Umbilical cord (tissue), 1 donor: ENCODE measurements at regions not wholly inside any gene's neighbourhood (a gene's known extent, or its start where the extent isn't known, plus 50 kb on each side); places are given as distances from the start of the nearest gene placed in this dataset.
A peak's percentile ranks its signal among the peaks of the same experiment; 100 is the strongest.
"Not testable (repeated sequence)": the region's sequence is repeated elsewhere in the genome, so short reads cannot be mapped to it uniquely, and the experiment has no call there.

Source experiments
- DNase-seq: peaks from one replicate; pipeline ENCODE4 v3.0.0-alpha.2; 2015; ENCODE audit warnings: low spot score

DNA sequence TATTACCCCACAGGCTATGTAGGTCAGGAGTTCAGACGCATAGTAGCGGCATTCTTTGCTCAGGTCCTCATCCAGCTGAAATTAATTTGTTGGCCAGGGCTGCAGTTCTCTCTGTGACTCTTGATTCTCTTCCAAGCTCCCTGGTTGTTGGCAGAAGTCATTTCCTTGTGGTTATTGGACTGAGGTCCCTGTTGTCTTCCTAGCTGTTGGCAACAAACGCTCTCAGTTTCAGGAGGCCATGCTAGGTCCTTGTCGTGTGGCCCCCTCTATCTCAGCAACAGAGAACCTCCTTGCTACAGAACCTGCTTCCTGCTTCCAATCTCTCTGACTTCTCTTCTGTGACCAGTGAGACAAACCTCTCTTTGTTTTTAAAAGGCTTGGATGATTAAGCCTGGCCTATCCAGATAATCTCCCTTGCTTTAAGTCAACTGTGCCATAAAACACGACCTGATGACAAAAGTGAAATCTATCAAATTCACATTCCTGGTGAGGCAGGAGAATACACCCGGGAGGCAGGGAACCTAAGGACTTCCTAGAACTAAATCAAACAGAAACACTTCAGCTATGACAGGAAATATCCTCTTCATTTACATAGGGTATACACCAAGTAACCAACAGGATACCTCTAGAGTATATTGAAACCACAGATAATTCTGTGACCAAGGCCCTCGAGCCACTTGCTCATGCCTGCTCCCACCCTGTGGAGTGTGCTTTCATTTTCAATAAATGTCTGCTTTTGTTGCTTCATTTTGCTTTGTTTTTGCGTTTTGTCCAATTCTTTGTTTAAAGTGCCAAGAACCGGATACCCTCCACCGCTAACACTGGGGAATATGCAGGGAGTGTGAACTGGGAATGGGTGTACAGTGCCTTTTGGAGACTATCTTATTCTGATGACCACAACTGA lies 196.0 kb downstream of the BTBD3 start:
- DNase-seq: peak; percentile 26

DNA sequence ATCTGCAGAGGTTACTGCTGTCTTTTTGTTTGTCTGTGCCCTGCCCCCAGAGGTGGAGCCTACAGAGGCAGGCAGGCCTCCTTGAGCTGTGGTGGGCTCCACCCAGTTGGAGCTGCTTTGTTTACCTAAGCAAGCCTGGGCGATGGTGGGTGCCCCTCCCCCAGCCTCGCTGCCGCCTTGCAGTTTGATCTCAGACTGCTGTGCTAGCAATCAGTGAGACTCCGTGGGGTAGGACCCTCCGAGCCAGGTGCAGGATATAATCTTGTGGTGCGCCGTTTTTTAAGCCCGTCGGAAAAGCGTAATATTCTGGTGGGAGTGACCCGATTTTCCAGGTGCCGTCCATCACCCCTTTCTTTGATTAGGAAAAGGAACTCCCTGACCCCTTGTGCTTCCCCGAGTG lies 211.4 kb downstream of the BTBD3 start:
- not testable (repeated sequence) for DNase-seq

- not testable (repeated sequence) for DNase-seq
Observed at GRCh38 chr20:12129532-12129931, 211.8 kb downstream of the BTBD3 start.

DNA sequence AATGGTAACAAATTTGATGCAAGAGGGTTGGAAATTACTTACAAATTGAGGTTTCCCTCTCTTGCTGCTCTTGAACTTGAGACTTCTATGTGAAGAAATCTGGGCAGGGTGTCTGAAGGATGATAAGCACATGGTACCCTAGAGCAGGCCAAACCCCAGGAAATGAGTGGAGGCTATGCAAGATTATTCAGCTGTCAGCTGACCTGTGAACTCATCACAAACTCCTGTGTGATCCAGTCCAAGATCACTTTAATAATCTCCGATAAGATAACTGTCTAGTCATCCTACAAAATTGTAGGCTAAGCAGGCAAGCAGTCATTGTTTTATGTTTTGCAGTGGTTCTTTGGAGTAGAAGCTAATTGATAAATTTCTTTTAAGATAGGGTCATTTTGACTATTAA lies 213.1 kb downstream of the BTBD3 start:
- DNase-seq: peak; percentile 2

GRCh38 chr20:12133553-12133952 lies 215.9 kb downstream of the BTBD3 start:
- no peak for DNase-seq

GRCh38 chr20:12145951-12146350 lies 228.3 kb downstream of the BTBD3 start:
- DNase-seq: not testable (repeated sequence)

- no peak for DNase-seq
Observed at GRCh38 chr20:12152996-12153395, 235.3 kb downstream of the BTBD3 start.

- DNase-seq: no peak
Observed at GRCh38 chr20:12153628-12154027, 235.9 kb downstream of the BTBD3 start.

DNA sequence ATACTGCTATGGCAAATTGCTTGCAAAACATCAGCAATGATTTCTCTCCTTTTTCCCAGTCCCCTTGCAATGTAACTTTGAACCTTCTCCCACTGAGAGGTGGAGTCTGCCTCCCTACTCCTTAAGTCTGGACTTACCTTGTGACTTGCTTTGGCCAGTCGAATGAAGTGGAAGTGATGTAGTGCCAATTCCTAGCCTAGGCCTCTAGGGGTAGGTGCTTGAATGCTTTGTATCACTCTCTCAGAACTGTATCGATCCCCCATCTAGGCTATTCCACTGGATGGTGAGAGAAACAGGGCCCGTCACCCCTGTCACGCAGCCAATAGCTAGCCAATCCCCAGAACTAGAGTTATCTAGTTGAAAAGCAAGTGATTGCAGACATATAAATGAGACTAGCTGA lies 238.6 kb downstream of the BTBD3 start:
- no peak for DNase-seq

- no peak for DNase-seq
Observed at GRCh38 chr20:12159261-12159660, 241.6 kb downstream of the BTBD3 start.

- DNase-seq: no peak
Observed at GRCh38 chr20:12161734-12162133, 244.0 kb downstream of the BTBD3 start.

GRCh38 chr20:12166053-12166717 lies 248.5 kb downstream of the BTBD3 start:
- DNase-seq: peak; percentile 19

DNA sequence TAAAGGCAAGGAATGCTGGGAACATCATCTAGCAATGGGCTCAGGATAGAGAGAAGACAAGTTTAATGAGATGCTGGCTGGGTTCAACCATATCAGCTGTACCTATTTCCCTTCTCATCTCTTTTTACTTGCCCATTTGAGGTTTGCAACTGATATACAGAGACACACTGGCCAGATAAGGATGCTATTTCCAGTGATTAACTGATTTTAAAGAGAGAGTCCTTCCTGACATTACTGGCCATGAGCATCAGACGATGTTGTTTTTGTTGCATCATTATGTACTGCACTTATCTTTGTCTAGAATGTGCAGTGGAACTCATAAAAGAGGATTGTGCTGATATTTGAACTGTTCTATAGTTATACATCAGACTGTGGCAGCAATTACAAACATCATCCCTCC lies 252.7 kb downstream of the BTBD3 start:
- DNase-seq: no peak

GRCh38 chr20:12171923-12172524 lies 254.3 kb downstream of the BTBD3 start:
- no peak for DNase-seq

- DNase-seq: no peak
Observed at GRCh38 chr20:12173347-12174012, 255.8 kb downstream of the BTBD3 start.

DNA sequence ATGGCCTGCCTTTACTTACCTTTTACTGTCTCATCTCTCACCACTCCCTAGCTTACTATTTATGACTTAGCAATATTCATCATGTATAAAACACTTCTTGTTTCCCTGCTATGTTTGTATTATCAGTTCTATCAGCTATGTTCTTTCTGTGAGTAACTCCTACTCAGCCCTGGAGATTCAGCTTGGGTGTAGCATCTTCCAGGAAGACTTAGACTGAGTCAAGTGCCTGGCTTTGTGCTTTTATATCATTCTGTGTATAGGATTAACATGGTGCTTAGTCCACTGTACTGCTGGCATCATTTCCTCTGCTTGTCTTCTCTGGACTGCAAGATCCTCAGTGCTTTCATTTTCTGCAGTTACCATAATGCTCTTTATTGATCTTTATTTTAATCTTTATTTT lies 257.8 kb downstream of the BTBD3 start:
- no peak for DNase-seq

- no peak for DNase-seq
Observed at GRCh38 chr20:12177657-12178293, 260.1 kb downstream of the BTBD3 start.

- no peak for DNase-seq
Observed at GRCh38 chr20:12179692-12180091, 262.0 kb downstream of the BTBD3 start.

GRCh38 chr20:12180107-12180661 lies 262.5 kb downstream of the BTBD3 start:
- DNase-seq: no peak

DNA sequence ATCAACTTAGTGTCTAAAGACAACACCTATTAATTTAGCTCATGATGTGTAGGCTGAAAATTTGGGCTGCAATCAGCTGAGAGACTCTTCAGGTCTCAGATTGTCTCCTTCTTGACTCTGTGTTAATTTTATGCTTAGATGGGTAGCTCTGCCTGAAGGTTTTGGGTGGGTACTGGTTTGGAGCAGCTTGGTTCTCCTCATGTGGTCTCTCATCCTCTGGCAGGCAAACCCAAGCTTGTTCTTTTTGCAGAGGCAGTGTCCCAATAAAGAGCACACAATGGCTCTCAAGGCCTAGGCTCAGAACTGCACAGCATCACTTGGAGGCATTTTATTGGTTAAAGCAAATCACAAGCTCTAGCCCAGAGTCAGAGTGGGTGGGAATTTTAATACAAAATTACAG lies 280.6 kb downstream of the BTBD3 start:
- no peak for DNase-seq

- DNase-seq: no peak
Observed at GRCh38 chr20:12199703-12200102, 282.0 kb downstream of the BTBD3 start.
